ENCODE measurements at regions not wholly inside any gene's neighbourhood (a gene's known extent, or its start where the extent isn't known, plus 50 kb on each side); places are given as distances from the start of the nearest gene placed in this dataset.

DNA sequence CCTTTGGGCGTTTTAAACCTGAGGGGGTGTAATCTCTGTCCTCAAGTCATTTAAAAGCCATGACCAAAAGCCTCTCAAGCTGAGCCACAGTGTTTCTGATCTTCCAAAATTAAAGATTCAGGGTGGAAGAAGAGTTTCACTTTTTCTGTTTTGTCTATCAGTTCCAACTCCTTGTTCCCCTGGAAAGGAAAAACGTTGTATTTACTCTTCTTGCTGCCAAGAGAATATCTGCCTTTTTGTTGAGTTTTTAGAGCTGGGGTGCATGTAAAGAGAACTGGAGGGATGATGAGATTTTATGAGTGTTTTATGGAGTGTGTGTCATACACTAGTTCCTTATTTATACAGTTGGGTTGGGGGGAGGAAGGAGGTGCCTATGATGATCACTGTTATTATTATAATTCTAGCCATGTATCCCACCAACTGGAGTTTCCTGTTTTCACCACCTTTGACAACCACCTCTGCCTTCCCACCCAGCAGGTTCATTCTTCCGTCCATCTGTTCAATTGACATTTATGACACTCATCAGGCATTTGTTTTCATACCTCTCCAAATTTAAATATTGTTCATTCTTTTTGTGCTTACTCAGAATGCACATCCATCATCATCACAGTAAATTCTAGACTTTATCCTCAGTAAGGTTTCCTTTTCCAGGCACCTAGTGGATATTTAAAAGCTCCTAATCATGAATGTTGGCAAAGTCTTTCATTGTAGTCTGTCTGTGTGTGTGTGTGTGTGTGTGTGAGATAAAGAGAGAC, 97.9 kb upstream of the MPDZ start:
- ChIA-PET POLR2A (no interaction called here), CTCF (no interaction called here)
- DNase-seq (ENCODE audit: low read depth, low spot score) (peak; percentile 83), FAIRE-seq (no peak)
- H4K20me1 ChIP-seq (replicated peaks; ENCODE audit: control insufficient read depth, extremely low read depth, insufficient read depth, low read length) = no peaks in the 10 kb centered on the region
- H3K79me2 ChIP-seq (ENCODE audit: control insufficient read depth, insufficient read depth, low read length) = no peaks in the 10 kb centered on the region
- H3K4me1 ChIP-seq (ENCODE audit: control insufficient read depth, extremely low read depth, insufficient read depth, low read length) = peaks cover 5% of the 10 kb centered on the region
- H3K4me2 ChIP-seq (ENCODE audit: insufficient read depth, low read length) = no peak overlapping the region
- peak; percentile 11 for TF ChIP-seq FOS (IDR thresholded peaks at IDR 0.05; ENCODE audit: borderline replicate concordance, insufficient read depth, low read length)
- no peak for TF ChIP-seq EZH2 (IDR thresholded peaks at IDR 0.05; ENCODE audit: borderline replicate concordance, low read depth, low read length, severe bottlenecking)
- no peak overlapping the region for H3K4me3 ChIP-seq (replicated peaks in 1 of 3; ENCODE audit: insufficient read depth in 1 of 3, low read depth in 1 of 3, low read length in 3 of 3)
- H3K27ac ChIP-seq (ENCODE audit: insufficient read depth, low read depth, low read length) = no peak overlapping the region
- BruUV-seq (replicated peaks) = no TSS peak
- no peaks in the 10 kb centered on the region for H3K27me3 ChIP-seq (ENCODE audit: control insufficient read depth in 2 of 2, insufficient read depth in 2 of 2, low read length in 2 of 2)
- no peaks in the 10 kb centered on the region for H3K36me3 ChIP-seq (ENCODE audit: control insufficient read depth in 2 of 2, extremely low read depth in 1 of 2, insufficient read depth in 2 of 2, low read length in 2 of 2)
- intact Hi-C loops (cut with micrococcal nuclease) = no loop called here
- H3K9me3 ChIP-seq (replicated peaks; ENCODE audit: control insufficient read depth, insufficient read depth, low read length) = no peaks in the 10 kb centered on the region
- peak overlapping the region; percentile 36 for H2AFZ ChIP-seq (ENCODE audit: low read depth, low read length)
- no peaks in the 10 kb centered on the region for H3K9me1 ChIP-seq (replicated peaks; ENCODE audit: control insufficient read depth, extremely low read depth, insufficient read depth, low read length)
- dilution Hi-C loops (cut with MboI; ENCODE audit: extremely low pct_ligation_motif_present, low sequenced_read_pairs) = no loop called here
- no peak overlapping the region for H3K9ac ChIP-seq (replicated peaks; ENCODE audit: extremely low read depth, insufficient read depth, low read length)

DNA sequence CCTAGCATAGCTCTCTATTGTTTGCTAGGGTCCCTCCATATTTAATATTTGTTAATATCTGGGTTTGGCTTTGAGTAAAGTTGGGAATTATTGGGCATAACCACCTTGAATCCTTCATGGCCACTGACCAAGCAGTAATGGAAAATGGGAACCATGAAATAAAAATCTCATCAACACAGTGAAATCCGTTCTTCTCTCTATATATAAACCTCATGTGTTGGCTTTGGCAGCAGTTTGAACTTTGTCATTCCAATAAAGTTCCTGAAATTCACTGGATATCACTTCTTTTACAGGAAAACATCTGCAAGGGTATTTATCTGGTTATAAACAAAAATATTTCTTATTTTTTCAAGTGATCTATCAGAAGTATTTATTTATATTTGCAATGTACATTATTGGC, 93.0 kb upstream of the MPDZ start:
- Histone ChIP-seq H3K4me1 (ENCODE audit: control insufficient read depth, extremely low read depth, insufficient read depth, low read length) (peaks cover 5% of the 10 kb centered on the region), H3K9me1 (replicated peaks; ENCODE audit: control insufficient read depth, extremely low read depth, insufficient read depth, low read length) (no peaks in the 10 kb centered on the region), H3K4me2 (ENCODE audit: insufficient read depth, low read length) (no peak overlapping the region), H3K9me3 (replicated peaks; ENCODE audit: control insufficient read depth, insufficient read depth, low read length) (no peaks in the 10 kb centered on the region), H4K20me1 (replicated peaks; ENCODE audit: control insufficient read depth, extremely low read depth, insufficient read depth, low read length) (no peaks in the 10 kb centered on the region), H3K4me3 (replicated peaks in 1 of 3; ENCODE audit: insufficient read depth in 1 of 3, low read depth in 1 of 3, low read length in 3 of 3) (no peak overlapping the region), H2AFZ (ENCODE audit: low read depth, low read length) (no peak overlapping the region), H3K27me3 (ENCODE audit: control insufficient read depth in 2 of 2, insufficient read depth in 2 of 2, low read length in 2 of 2) (no peaks in the 10 kb centered on the region), H3K36me3 (ENCODE audit: control insufficient read depth in 2 of 2, extremely low read depth in 1 of 2, insufficient read depth in 2 of 2, low read length in 2 of 2) (no peaks in the 10 kb centered on the region), H3K27ac (ENCODE audit: insufficient read depth, low read depth, low read length) (no peak overlapping the region), H3K79me2 (ENCODE audit: control insufficient read depth, insufficient read depth, low read length) (no peaks in the 10 kb centered on the region), H3K9ac (replicated peaks; ENCODE audit: extremely low read depth, insufficient read depth, low read length) (no peak overlapping the region)
- TF ChIP-seq JUN (IDR thresholded peaks at IDR 0.05; ENCODE audit: borderline replicate concordance, insufficient read depth, insufficient read length, low read depth) (no peak), FOS (IDR thresholded peaks at IDR 0.05; ENCODE audit: borderline replicate concordance, insufficient read depth, low read length) (no peak), GATA2 (IDR thresholded peaks at IDR 0.05; ENCODE audit: insufficient read depth, insufficient read length, low read depth, low read length) (no peak), EZH2 (IDR thresholded peaks at IDR 0.05; ENCODE audit: borderline replicate concordance, low read depth, low read length, severe bottlenecking) (no peak)
- no peak for DNase-seq (ENCODE audit: low read depth, low spot score)
- CTCF ChIA-PET = interaction anchor here (1.5 kb wide), 1 partner anchor 21 kb away, joined by 4 read pairs; no protein-coding TSS in a partner anchor
- POLR2A ChIA-PET = interaction anchor here (0.7 kb wide), 1 partner anchor 1369 kb away, joined by 6 read pairs; no protein-coding TSS in a partner anchor
- dilution Hi-C loops (cut with MboI; ENCODE audit: extremely low pct_ligation_motif_present, low sequenced_read_pairs) = no loop called here
- no peak for FAIRE-seq
- BruUV-seq (replicated peaks) = no TSS peak
- intact Hi-C loops (cut with micrococcal nuclease) = no loop called here

All from endothelial cell of umbilical vein (primary cell).